DMS 273 (cell line): ENCODE measurements at regions not wholly inside any gene's neighbourhood (a gene's known extent, or its start where the extent isn't known, plus 50 kb on each side); places are given as distances from the start of the nearest gene placed in this dataset.

Source experiments
- DNase-seq: peaks from one replicate; lab custom pipeline; 2025; ENCODE audit not compliant: unreplicated experiment; lab: John Stamatoyannopoulos, UW

GRCh38 chr13:40103864-40104263, 448.4 kb downstream of the COG6 start:
- no peak for DNase-seq

- DNase-seq, result no peak
Observed at GRCh38 chr13:40105231-40105630, 449.8 kb downstream of the COG6 start.

- DNase-seq, result no peak
Observed at GRCh38 chr13:40109351-40109844, 453.9 kb downstream of the COG6 start.

GRCh38 chr13:40113643-40114304, 458.3 kb downstream of the COG6 start:
- DNase-seq, result no peak

GRCh38 chr13:40114305-40114896, 458.9 kb downstream of the COG6 start:
- DNase-seq, result no peak

- DNase-seq, result no peak
Observed at GRCh38 chr13:40115426-40115825, 460.0 kb downstream of the COG6 start.

- no peak for DNase-seq
Observed at GRCh38 chr13:40116008-40116407, 460.5 kb downstream of the COG6 start.

- no peak for DNase-seq
Observed at GRCh38 chr13:40118337-40118736, 462.9 kb downstream of the COG6 start.

GRCh38 chr13:40119852-40120251, 464.4 kb downstream of the COG6 start:
- no peak for DNase-seq

- no peak for DNase-seq
Observed at GRCh38 chr13:40120288-40120687, 464.8 kb downstream of the COG6 start.

- DNase-seq, result no peak
Observed at GRCh38 chr13:40120781-40121180, 465.3 kb downstream of the COG6 start.

- DNase-seq, result no peak
Observed at GRCh38 chr13:40121722-40122121, 466.3 kb downstream of the COG6 start.

GRCh38 chr13:40123962-40124632, 468.6 kb downstream of the COG6 start:
- no peak for DNase-seq

GRCh38 chr13:40124633-40125015, 469.2 kb downstream of the COG6 start:
- no peak for DNase-seq

- no peak for DNase-seq
Observed at GRCh38 chr13:40125336-40125735, 469.9 kb downstream of the COG6 start.

GRCh38 chr13:40126306-40127085, 471.0 kb downstream of the COG6 start:
- DNase-seq, result no peak

GRCh38 chr13:40127476-40127875, 472.0 kb downstream of the COG6 start:
- DNase-seq, result no peak

GRCh38 chr13:40127925-40128324, 472.5 kb downstream of the COG6 start:
- DNase-seq, result no peak

- DNase-seq, result no peak
Observed at GRCh38 chr13:40129467-40129866, 474.0 kb downstream of the COG6 start.

GRCh38 chr13:40130871-40131636, 475.6 kb downstream of the COG6 start:
- no peak for DNase-seq

GRCh38 chr13:40132249-40132648, 476.8 kb downstream of the COG6 start:
- no peak for DNase-seq
